Retinal pigment epithelial cell (primary cell): ENCODE measurements at regions not wholly inside any gene's neighbourhood (a gene's known extent, or its start where the extent isn't known, plus 50 kb on each side); places are given as distances from the start of the nearest gene placed in this dataset.

Experiments used
- DNase-seq: peaks from one replicate; pipeline ENCODE4 v3.0.0-alpha.2; 2010; ENCODE audit warnings: low read depth
- H3K4me3 ChIP-seq: 2 replicates; pipeline ENCODE4 v1.5.1; 2011; ENCODE audit warnings: mild to moderate bottlenecking, low read length, control low read depth, moderate library complexity
- TF ChIP-seq, protein P1 (sequence below): conservative IDR thresholded peaks from 2 replicates; pipeline ENCODE4 v1.5.1; 2011; ENCODE audit warnings: low read depth, low read length, control low read depth, inconsistent platforms

DNA sequence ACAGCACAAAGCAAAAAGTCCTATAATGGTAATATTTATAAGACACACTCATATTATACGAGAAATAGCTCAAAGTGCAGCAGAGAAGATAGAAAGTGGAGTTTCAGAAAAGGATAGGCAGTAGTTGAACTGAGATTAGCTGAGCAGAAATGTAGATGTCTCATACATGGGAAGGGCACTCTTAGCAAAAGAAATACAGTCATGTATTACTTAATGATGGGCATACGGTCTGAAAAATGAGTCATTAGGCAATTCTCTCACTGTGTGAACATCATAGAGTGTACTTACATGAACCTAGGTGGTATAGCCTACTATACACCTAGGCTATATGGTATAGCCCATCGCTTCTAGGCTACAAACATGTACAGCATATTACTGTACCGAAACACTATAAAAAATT is 671.3 kb downstream of the RPS29 start:
- TF ChIP-seq, protein P1, sequence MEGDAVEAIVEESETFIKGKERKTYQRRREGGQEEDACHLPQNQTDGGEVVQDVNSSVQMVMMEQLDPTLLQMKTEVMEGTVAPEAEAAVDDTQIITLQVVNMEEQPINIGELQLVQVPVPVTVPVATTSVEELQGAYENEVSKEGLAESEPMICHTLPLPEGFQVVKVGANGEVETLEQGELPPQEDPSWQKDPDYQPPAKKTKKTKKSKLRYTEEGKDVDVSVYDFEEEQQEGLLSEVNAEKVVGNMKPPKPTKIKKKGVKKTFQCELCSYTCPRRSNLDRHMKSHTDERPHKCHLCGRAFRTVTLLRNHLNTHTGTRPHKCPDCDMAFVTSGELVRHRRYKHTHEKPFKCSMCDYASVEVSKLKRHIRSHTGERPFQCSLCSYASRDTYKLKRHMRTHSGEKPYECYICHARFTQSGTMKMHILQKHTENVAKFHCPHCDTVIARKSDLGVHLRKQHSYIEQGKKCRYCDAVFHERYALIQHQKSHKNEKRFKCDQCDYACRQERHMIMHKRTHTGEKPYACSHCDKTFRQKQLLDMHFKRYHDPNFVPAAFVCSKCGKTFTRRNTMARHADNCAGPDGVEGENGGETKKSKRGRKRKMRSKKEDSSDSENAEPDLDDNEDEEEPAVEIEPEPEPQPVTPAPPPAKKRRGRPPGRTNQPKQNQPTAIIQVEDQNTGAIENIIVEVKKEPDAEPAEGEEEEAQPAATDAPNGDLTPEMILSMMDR = no peak
- no peak overlapping the region for H3K4me3 ChIP-seq
- no peak for DNase-seq

- TF ChIP-seq, protein P1 = no peak
- H3K4me3 ChIP-seq = no peak overlapping the region
- no peak for DNase-seq
Observed at GRCh38 chr14:48914382-48914781, 671.8 kb downstream of the RPS29 start.

DNA sequence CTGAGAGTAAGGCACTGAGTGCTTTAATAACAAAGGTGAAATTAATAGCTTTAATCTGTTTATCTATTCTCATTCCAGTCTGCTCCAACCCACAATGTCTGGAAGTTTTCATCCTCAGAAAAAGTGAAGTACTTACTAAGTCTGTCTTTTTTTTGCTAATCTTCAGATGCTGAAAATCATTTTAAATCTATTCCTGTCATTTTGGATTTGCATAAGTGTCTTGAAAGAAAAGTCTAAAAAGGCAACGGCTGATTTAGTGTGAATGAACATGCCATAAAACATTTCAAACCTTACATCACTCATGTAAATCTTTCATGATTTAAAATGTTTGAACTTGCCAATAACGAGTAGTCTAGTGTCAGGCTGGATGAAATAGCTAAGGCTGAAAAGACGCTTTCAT is 685.6 kb downstream of the RPS29 start:
- no peak overlapping the region for H3K4me3 ChIP-seq
- DNase-seq = no peak
- TF ChIP-seq, protein P1 = no peak

DNA sequence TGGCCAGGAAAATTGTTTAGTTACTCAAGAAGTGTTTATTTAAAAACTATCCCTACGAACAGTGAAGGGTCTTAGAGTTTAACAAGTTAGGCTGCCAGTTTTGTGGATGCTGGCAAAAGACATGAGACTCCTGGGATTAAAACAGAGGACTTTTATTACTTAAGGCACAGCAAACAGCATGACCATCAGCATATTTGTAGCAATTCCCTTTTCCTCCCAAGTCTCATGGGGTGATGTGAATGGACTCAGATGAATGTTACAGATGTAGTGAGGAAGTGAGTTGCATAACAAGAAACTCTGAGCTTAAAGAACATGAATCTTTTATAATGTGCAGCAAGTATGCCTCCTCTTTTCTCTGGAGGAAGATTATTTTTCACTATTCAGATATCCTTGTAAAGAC is 695.8 kb downstream of the RPS29 start:
- TF ChIP-seq, protein P1 = no peak
- H3K4me3 ChIP-seq = no peak overlapping the region
- DNase-seq = no peak

- DNase-seq = no peak
- TF ChIP-seq, protein P1 = no peak
- H3K4me3 ChIP-seq = no peak overlapping the region
Observed at GRCh38 chr14:48876806-48877340, 709.3 kb downstream of the RPS29 start.

- no peak overlapping the region for H3K4me3 ChIP-seq
- TF ChIP-seq, protein P1 = no peak
- no peak for DNase-seq
Observed at GRCh38 chr14:48874711-48875110, 711.5 kb downstream of the RPS29 start.

DNA sequence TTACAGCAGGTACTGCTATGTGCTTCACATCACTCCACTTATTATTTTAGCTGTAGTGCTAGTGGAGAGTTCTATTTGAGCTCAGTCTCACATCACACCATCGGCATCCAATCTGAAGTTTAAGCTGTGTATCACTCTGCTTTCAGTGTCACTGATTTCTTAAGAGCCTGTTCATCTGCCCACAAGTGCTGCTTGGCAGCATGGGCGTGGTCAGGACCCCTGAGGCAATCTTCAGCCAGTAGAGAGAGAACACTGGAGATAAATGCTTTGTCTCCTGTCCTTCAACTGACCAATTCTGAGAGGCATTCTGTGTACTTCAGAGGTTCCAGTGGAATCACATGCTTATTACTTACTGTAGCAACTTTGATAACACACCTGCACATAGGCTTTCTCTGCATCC is 728.8 kb downstream of the RPS29 start:
- TF ChIP-seq, protein P1 = no peak
- no peak for DNase-seq
- no peak overlapping the region for H3K4me3 ChIP-seq
